Left hindlimb (tissue), 1 donor: ENCODE measurements at regions not wholly inside any gene's neighbourhood (a gene's known extent, or its start where the extent isn't known, plus 50 kb on each side); places are given as distances from the start of the nearest gene placed in this dataset.
"Not testable (repeated sequence)": the region's sequence is repeated elsewhere in the genome, so short reads cannot be mapped to it uniquely, and the experiment has no call there.

Experiments used
- DNase-seq: peaks from one replicate; pipeline ENCODE4 v3.0.0-alpha.2; 2018

- DNase-seq = no peak
Measured at GRCh38 chr2:207332480-207333212, 166.9 kb upstream of the KLF7 start.

- DNase-seq = no peak
Measured at GRCh38 chr2:207333599-207334300, 168.0 kb upstream of the KLF7 start.

DNA sequence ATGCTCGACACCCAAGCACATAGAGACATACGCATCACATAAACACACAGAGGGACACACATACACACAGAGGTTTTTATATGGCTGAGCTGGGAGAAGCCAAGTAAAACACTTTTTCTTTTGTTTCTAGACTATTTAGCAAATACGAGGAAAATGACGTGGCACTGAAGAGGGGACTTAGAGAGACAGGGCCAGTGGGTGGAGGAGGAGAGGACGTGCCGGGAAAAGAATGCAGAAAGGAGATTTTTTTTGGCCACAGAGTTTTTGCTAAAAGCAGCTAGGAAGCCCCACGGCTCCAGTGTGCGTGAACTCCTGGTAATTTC is 168.5 kb upstream of the KLF7 start:
- no peak for DNase-seq

- peak; percentile 77 for DNase-seq
Measured at GRCh38 chr2:207334624-207335371, 169.1 kb upstream of the KLF7 start.

- no peak for DNase-seq
Measured at GRCh38 chr2:207337234-207338219, 171.8 kb upstream of the KLF7 start.

DNA sequence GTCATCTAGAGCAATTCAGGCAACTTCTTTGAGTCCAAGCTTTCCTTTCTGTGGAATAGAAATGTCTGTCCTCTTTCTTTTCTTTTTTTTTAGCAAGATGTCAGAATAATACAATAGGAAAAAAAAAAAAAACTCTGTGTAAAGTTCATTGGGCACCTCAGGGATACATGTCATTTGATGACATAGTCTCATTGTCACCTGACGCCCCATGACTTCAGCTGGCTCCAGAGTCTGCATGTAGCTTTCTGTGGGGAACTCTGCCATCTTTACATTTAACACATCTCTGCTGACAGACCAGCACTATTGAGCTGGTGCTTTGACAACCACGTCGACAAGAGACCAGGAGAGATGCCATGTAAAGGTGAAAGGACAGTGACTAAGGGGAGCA is 172.5 kb upstream of the KLF7 start:
- DNase-seq = no peak

- no peak for DNase-seq
Measured at GRCh38 chr2:207338610-207339009, 172.9 kb upstream of the KLF7 start.

- DNase-seq = no peak
Measured at GRCh38 chr2:207341112-207341750, 175.5 kb upstream of the KLF7 start.

- DNase-seq = no peak
Measured at GRCh38 chr2:207341804-207342203, 176.1 kb upstream of the KLF7 start.

DNA sequence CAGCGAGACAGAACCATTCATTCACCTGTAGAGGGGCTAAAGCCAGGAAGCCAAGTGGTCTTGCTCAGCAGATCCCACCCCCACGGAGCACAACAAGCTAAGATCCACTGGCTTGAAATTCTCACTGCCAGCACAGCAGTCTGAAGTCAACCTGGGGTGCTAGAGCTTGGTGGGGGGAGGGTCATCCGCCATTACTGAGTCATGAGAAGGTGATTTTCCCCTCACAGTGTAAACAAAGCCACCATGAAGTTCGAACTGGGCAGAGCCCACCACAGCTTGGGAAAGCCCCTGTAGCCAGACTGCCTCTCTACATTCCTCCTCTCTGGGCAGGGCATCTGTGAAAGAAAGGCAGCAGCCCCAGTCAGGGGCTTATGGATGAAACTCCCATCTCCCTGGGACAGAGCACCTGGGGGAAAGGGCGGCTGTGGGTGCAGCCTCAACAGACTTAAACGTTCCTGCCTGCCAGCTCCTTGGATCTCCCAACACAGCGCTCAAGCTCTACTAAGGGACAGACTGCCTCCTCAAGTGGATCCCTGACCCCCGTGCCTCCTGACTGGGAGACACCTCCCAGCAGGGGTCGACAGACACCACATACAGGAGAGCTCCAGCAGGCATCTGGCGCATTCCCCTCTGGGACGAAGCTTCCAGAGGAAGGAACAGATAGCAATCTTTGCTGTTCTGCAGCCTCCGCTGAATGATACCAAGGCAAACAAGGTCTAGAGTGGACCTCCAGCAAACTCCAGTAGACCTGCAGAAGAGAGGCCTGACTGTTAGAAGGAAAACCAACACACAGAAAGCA is 179.0 kb upstream of the KLF7 start:
- DNase-seq = not testable (repeated sequence)

GRCh38 chr2:207351171-207351570 is 178.6 kb upstream of the CREB1 start:
- no peak for DNase-seq

DNA sequence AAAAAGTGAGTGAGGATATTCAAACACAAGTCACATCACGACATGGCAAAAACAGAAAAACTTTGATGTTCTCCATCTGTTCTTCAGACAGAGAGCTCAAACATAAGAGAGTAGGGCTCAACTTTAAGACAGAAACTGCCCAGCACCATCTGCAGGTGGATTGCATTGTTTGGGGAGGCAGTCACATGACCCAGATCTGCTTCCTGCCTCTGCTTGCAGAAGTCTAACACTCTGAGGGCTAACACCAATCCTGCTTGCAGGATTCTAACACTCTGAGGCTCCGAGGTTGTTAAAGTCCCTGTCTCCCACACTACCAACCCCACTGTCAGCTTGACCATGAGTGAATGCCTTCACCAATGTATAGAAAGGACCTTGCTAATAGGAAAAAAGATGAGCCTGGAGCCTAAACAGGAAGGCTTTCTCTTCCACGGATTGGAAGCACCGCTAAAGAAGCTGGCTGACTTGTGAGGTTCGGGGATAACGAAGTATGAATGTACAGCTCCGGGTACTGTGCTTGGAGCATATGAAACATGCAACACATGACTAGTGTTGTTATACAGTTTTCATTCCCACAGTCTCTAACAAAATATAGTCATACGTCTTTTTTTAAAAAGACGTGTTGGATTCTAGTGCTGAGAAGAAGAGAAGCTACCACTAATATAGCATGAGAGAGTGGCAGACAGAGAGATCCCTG is 176.6 kb upstream of the CREB1 start:
- DNase-seq = no peak

DNA sequence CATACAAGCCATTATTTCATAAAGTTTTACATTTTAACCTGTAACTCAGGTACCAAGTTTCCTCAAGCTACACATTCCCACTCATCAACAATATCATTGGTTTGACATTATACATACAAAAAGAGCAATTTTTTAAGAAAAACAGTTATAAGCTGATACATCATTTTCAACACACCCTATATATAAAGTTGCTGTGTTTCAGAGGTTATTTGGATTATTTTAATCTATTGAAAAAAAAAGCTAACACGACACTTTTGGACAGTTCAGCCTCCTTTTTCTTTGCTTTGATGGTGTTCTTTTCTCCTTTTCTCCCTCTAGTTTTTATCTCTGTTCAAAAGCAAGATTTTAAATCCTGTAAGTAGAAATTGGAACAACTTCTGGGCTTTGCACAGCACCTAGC is 175.9 kb upstream of the CREB1 start:
- no peak for DNase-seq

DNA sequence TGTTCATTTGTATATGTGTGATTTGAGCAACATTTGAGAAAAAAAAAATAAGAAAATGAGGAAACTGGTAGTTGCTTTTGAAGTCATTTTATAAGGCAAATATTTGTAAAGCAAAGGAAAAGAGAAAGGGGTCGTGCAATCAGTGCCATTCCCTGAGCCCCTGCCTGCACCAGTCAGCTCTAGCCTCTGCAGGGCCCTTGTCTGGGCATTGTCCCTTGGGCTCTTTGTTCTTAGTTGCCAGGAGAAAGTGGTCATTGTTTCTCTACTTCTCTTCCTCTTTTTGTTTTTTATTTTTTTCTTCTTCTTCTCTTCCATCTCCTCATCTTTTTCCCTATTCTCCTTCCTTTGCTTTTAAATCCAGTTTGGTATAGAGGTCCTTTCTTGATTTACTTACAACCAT is 175.3 kb upstream of the CREB1 start:
- DNase-seq = no peak

DNA sequence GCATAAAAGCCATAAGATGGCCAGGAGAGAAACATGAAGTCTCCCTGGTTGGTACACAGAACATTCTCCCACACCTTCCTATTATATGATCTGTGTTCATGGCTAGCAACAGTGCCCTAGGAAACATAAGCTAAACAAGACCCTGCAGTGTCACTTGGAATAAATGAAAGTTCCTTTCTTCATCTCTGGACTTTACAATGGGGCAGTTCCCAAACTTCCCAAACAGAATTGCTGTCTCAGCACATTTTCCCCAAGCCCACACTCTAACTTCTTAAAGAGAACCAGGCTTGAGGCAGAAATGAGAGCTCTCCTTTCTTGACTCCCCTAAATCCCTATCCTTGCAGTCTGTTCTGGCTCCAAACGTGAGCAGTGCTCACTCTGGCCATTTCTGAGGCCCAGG is 173.2 kb upstream of the CREB1 start:
- no peak for DNase-seq

DNA sequence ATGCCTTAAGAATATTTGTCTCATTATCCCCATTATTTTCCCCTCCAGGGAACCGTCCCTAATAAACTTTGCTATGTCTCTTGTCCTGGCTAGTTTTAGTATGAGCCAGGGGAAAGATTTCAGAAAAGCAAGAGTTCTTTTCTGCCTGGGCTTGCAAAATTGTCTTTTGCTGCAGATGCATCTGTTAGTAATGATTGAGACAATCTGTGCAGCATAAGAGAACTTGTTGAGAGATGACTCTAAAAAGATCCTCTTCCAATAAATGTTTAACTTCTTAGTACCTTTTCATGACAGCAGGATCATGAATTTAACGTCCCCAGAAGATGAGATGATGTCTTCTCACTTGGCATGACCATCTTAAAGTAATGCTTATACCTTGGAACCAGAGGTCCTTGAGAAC is 172.5 kb upstream of the CREB1 start:
- no peak for DNase-seq

- DNase-seq = no peak
Measured at GRCh38 chr2:207362716-207363115, 167.0 kb upstream of the CREB1 start.

- no peak for DNase-seq
Measured at GRCh38 chr2:207363761-207364290, 165.9 kb upstream of the CREB1 start.

DNA sequence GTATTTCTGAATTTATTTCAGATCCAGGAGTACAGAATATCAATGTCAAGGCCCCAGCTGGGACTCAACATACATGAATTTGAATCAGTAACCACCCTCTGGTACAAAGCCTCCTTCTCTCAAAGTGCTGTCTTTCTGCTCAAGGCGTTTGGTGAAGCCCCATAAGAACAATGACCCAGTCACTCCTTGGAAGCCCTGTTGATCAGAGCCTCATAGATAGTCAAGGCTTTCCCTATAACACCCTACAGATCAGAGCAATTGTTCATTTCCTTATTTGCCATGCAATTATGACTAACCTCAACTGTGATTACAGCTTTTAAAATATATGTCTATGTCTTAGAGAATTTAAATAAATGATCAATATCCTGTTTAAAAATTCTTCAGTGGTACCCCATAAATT is 159.1 kb upstream of the CREB1 start:
- no peak for DNase-seq

DNA sequence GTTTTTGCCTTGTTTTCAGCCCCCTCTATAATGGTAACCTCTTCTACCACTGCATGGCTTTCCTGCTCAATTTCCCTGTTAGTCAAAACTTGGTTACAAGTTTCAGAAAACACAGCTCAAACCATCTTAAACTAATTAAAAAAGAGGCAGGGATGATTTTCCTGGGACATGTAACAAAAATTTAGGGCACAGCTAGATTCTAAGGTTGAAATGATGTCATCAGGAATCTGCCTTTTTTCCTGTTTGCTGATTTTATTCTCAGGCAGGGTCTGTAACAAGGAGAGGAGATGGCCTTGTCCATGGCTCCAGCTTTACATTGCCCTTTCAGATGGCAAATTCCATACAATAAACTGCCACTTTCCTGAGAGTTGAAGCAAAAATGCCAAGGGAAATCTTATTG is 157.9 kb upstream of the CREB1 start:
- no peak for DNase-seq

DNA sequence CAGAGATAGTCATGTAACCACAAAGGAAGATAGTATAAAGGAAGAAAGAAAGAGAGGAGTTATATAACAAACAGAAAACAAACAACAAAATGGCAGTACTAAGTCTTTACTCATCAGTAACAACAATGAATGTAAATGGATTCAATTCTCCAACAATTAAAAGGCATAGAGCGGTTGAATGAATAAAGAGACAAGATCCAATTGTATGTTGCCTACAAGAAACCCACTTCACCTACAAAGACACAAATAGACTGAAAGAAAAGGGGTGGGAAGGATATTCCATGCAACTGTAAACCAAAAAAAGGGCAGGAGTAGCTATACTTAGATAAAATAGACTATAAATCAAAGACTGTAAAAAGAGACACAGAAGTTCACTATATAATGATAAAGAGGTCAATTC is 157.3 kb upstream of the CREB1 start:
- DNase-seq = no peak
